WTC11 (cell line): ENCODE measurements at regions not wholly inside any gene's neighbourhood (a gene's known extent, or its start where the extent isn't known, plus 50 kb on each side); places are given as distances from the start of the nearest gene placed in this dataset.

Experiments
- FOXK1 ChIP-seq: sonication (generic); formaldehyde crosslinking; IDR thresholded peaks from 2 replicates; pipeline ENCODE4 v1.8.0; 2022; ENCODE audit warnings: mild to moderate bottlenecking, moderate library complexity, missing genetic modification reagents
- TEAD1 ChIP-seq: sonication (generic); formaldehyde crosslinking; IDR thresholded peaks from 2 replicates; pipeline ENCODE4 v1.8.0; 2022; ENCODE audit warnings: mild to moderate bottlenecking, missing genetic modification reagents
- ZNF121 ChIP-seq: sonication (generic); formaldehyde crosslinking; IDR thresholded peaks from 2 replicates; pipeline ENCODE4 v1.8.0; 2023; ENCODE audit warnings: missing genetic modification reagents
- ZNF416 ChIP-seq: fragments of 250-450 bp; sonication (Bioruptor Pico); IDR thresholded peaks from 2 replicates; pipeline ENCODE4 v1.9.0; 2021; ENCODE audit warnings: mild to moderate bottlenecking, inconsistent platforms
- TF ChIP-seq, protein P1 (sequence below): sonication (generic); formaldehyde crosslinking; IDR thresholded peaks from 2 replicates; pipeline ENCODE4 v1.8.1; 2023; ENCODE audit warnings: mild to moderate bottlenecking, missing genetic modification reagents, moderate library complexity

DNA sequence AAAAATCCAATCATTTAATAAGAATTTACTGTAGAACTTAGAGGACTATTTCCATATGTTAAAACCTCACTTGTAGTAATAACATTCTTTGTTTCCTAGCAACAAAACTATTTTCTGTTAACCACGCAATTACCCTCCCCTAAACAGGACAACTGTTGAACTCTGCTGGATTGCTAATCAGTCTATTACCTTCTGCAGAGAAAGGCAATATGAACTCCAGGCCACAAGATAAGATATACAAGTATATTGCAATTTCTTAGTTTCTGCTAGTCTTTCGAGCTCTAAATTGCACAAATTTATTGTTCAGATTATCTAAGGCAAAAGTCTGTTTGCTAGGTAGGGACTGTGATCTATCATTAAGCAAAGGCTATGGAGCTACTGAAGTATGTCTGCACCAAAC, 920.1 kb upstream of the LRRN3 start:
- TF ChIP-seq ZNF121, result no peak
- no peak for TF ChIP-seq FOXK1 (CRISPR knock-in tag)
- no peak for TF ChIP-seq TEAD1 (CRISPR knock-in tag)
- no peak for TF ChIP-seq ZNF416 (CRISPR knock-in tag)
- TF ChIP-seq, protein P1, sequence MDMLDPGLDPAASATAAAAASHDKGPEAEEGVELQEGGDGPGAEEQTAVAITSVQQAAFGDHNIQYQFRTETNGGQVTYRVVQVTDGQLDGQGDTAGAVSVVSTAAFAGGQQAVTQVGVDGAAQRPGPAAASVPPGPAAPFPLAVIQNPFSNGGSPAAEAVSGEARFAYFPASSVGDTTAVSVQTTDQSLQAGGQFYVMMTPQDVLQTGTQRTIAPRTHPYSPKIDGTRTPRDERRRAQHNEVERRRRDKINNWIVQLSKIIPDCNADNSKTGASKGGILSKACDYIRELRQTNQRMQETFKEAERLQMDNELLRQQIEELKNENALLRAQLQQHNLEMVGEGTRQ (CRISPR knock-in tag), result no peak
